Pancreas (tissue), 10 donors: ENCODE measurements at regions not wholly inside any gene's neighbourhood (a gene's known extent, or its start where the extent isn't known, plus 50 kb on each side); places are given as distances from the start of the nearest gene placed in this dataset.

ENCODE experiments used
- ATAC-seq, 4 donors: fragments of 200-7000 bp; cut with Tn5 transposase; one replicate each; pipeline versions ENCODE4 v1.8.0 to v1.9.1; 2020; ENCODE audit warnings: mild to moderate bottlenecking in 4 of 4, moderate library complexity in 4 of 4
- DNase-seq, 6 donors: peaks; one replicate each; pipeline ENCODE4 v3.0.0-alpha.2; 2020
- FAIRE-seq: peaks from 2 replicates; lab custom pipeline; 2012; peaks lifted over from hg19 to GRCh38; lab: Jason Lieb, UNC
- H3K27ac ChIP-seq, 4 donors: fragments of 200-600 bp; sonication (generic); 1 replicate in 3 of 4; 2 replicates in 1 of 4; pipeline versions ENCODE4 v1.5.0 to v1.8.0; 2020
- H3K27me3 ChIP-seq, 4 donors: fragments of 200-600 bp; one replicate each; pipeline ENCODE4 v1.8.0; 2021
- H3K36me3 ChIP-seq, 3 donors: fragments of 200-600 bp; sonication (generic) in 1 of 3; one replicate each; pipeline versions ENCODE4 v1.5.0 to v1.8.0; 2020 to 2021
- H3K4me1 ChIP-seq, 3 donors: fragments of 200-600 bp; one replicate each; pipeline ENCODE4 v1.8.0; 2021
- H3K4me3 ChIP-seq, 4 donors: fragments of 200-600 bp; sonication (generic) in 2 of 4; one replicate each; pipeline versions ENCODE4 v1.5.0 to v1.8.0; 2020 to 2021
- H3K9me3 ChIP-seq, 4 donors: fragments of 200-600 bp; one replicate each; pipeline ENCODE4 v1.8.0; 2021
- CTCF ChIP-seq, 4 donors: fragments of 200-600 bp; sonication (generic) in 3 of 4; IDR thresholded peaks; one replicate each; pipeline versions ENCODE4 v1.5.0 to v1.8.0; 2021; ENCODE audit warnings: antibody characterized with exemption in 4 of 4
- WGBS, 2 donors: extraction: QIAGEN DNeasy Blood & Tissue Kit; methylation state at CpG; one replicate each; pipeline ENCODE4 v1.1.7; 2013; 5-methylcytosine and 5-hydroxymethylcytosine counted together
- intact Hi-C, 3 donors: fragments of 100-400 bp; cut with DNase I; formaldehyde crosslinking; loops; one replicate each; pipeline versions ENCODE4 v1.11.1 to v1.14.2; 2022
- donor health status: healthy with polysubstance abuse.
- donor health status: DM: no; HTN: no; CAD: no; lungs with moderate emphysema.
- donor health status: DM: no; HTN: no; CAD: no.
- donor health status: control.
- donor health status: control.
- donor health status: Bipolar disorder and iron deficiency.
- donor health status: DM: yes; HTN: yes; CAD: no.
- donor health status: DM: no; HTN: no; CAD: no.
- donor health status: DM: no; HTN: no; CAD: no.
- donor health status: DM: yes; HTN: yes; CAD: no.

- Histone ChIP-seq H3K27me3 (no peaks in the 10 kb centered on the region), H3K9me3 (no peaks in the 10 kb centered on the region), H3K4me3 (no peak overlapping the region), H3K27ac (no peak overlapping the region), H3K36me3 (no peaks in the 10 kb centered on the region), H3K4me1 (no peaks in the 10 kb centered on the region)
- intact Hi-C loops = no loop called here
- FAIRE-seq = no peak
- no peak for ATAC-seq
- 59 to 60% methylated on average over 12 of the region's 12 CpGs for WGBS, 2 donors
- DNase-seq = no peak
- no peak for TF ChIP-seq CTCF (IDR thresholded peaks at IDR 0.05)
These were observed 334.3 kb downstream of the C16orf95 start for GRCh38 chr16:86982912-86983311.

- no peak overlapping the region for H3K27ac ChIP-seq
- intact Hi-C loops = no loop called here
- FAIRE-seq = no peak
These were observed 333.6 kb downstream of the C16orf95 start for GRCh38 chr16:86983621-86984020.

GRCh38 chr16:86984343-86984742 is 332.8 kb downstream of the C16orf95 start:
- no peaks in the 10 kb centered on the region for H3K36me3 ChIP-seq
- intact Hi-C loops = no loop called here
- H3K9me3 ChIP-seq = no peaks in the 10 kb centered on the region
- no peak overlapping the region for H3K4me3 ChIP-seq
- FAIRE-seq (no peak), ATAC-seq (no peak), DNase-seq (no peak)
- no peaks in the 10 kb centered on the region for H3K4me1 ChIP-seq
- no peak for TF ChIP-seq CTCF (IDR thresholded peaks at IDR 0.05)
- H3K27ac ChIP-seq = no peak overlapping the region
- H3K27me3 ChIP-seq = no peaks in the 10 kb centered on the region
- WGBS, 2 donors = 71 to 76% methylated on average over 10 of the region's 10 CpGs

More at GRCh38 chr16:86983621-86984020, 333.6 kb downstream of the C16orf95 start:
- no peak overlapping the region for H3K4me3 ChIP-seq
- H3K9me3 ChIP-seq = no peaks in the 10 kb centered on the region
- no peak for DNase-seq
- no peak for ATAC-seq
- no peaks in the 10 kb centered on the region for H3K4me1 ChIP-seq
- no peaks in the 10 kb centered on the region for H3K36me3 ChIP-seq
- TF ChIP-seq CTCF (IDR thresholded peaks at IDR 0.05) = no peak
- no peaks in the 10 kb centered on the region for H3K27me3 ChIP-seq

- DNase-seq = no peak
- no peak overlapping the region for H3K27ac ChIP-seq
- FAIRE-seq = no peak
- H3K4me3 ChIP-seq = no peak overlapping the region
- no peak for ATAC-seq
- intact Hi-C loops = no loop called here
- H3K4me1 ChIP-seq = no peaks in the 10 kb centered on the region
- no peaks in the 10 kb centered on the region for H3K9me3 ChIP-seq
- H3K27me3 ChIP-seq = no peaks in the 10 kb centered on the region
- TF ChIP-seq CTCF (IDR thresholded peaks at IDR 0.05) = no peak
- 56 to 59% methylated on average over 13 of the region's 13 CpGs for WGBS, 2 donors
- no peaks in the 10 kb centered on the region for H3K36me3 ChIP-seq
These were observed 332.1 kb downstream of the C16orf95 start for GRCh38 chr16:86984991-86985647.

- no peaks in the 10 kb centered on the region for H3K4me1 ChIP-seq
- intact Hi-C loops = no loop called here
- 76 to 87% methylated on average over 12 of the region's 12 CpGs for WGBS, 2 donors
These were observed 331.6 kb downstream of the C16orf95 start for GRCh38 chr16:86985648-86986015.

More at GRCh38 chr16:86985648-86986015, 331.6 kb downstream of the C16orf95 start:
- FAIRE-seq = no peak
- H3K4me3 ChIP-seq = no peak overlapping the region
- DNase-seq = no peak
- no peaks in the 10 kb centered on the region for H3K9me3 ChIP-seq
- H3K27ac ChIP-seq = no peak overlapping the region
- H3K27me3 ChIP-seq = no peaks in the 10 kb centered on the region
- TF ChIP-seq CTCF (IDR thresholded peaks at IDR 0.05) = no peak
- H3K36me3 ChIP-seq = no peaks in the 10 kb centered on the region
- ATAC-seq = no peak
